ENCODE measurements at regions not wholly inside any gene's neighbourhood (a gene's known extent, or its start where the extent isn't known, plus 50 kb on each side); places are given as distances from the start of the nearest gene placed in this dataset.

GRCh38 chr12:116366824-116367223 is 89.3 kb upstream of the MED13L start:
- TF ChIP-seq CTCF (IDR thresholded peaks at IDR 0.05; ENCODE audit: poor library complexity) (no peak), EZH2 (IDR thresholded peaks at IDR 0.05; ENCODE audit: borderline replicate concordance) (no peak), EZH2phosphoT487 (IDR thresholded peaks at IDR 0.05; ENCODE audit: low read depth, severe bottlenecking, unreplicated experiment) (no peak)

All from hepatocyte (in vitro differentiated cells).